T-cell (primary cell): ENCODE measurements at regions not wholly inside any gene's neighbourhood (a gene's known extent, or its start where the extent isn't known, plus 50 kb on each side); places are given as distances from the start of the nearest gene placed in this dataset.
"Not testable (repeated sequence)": the region's sequence is repeated elsewhere in the genome, so short reads cannot be mapped to it uniquely, and the experiment has no call there.

Experiments
- ATAC-seq, 4 experiments: fragments of 200-7000 bp in 3 of 4; fragments of 150-1000 bp in 1 of 4; cut with Tn5 transposase; replicated peaks in 1 of 4; 1 replicate in 3 of 4; 2 replicates in 1 of 4; pipeline ENCODE4 v1.10.0; 2021; ENCODE audit warnings: moderate library complexity in 3 of 4, mild to moderate bottlenecking in 2 of 4, moderate number of reproducible peaks in 1 of 4
- CTCF ChIA-PET, 2 donors: fragments of 300-600 bp; sonication (Branson Sonifier 250); formaldehyde crosslinking; loops; one replicate each; lab custom pipeline; 2022; ENCODE audit warnings: antibody characterized with exemption in 2 of 2; lab: Charles Lee
- POLR2A ChIA-PET, 2 donors: fragments of 300-600 bp; sonication (Branson Sonifier 250); formaldehyde crosslinking; loops; one replicate each; lab custom pipeline; 2022; ENCODE audit warnings: antibody characterized with exemption in 2 of 2; lab: Charles Lee
- DNase-seq, 35 experiments: peaks; one replicate each; pipeline versions ENCODE4 v3.0.0 to v3.0.0-alpha.2; 2013 to 2023
- H3K27ac ChIP-seq: one replicate; pipeline ENCODE4 v1.5.1; 2013; ENCODE audit warnings: low read length
- H3K27me3 ChIP-seq, 2 experiments: replicated peaks in 1 of 2; 1 replicate in 1 of 2; 2 replicates in 1 of 2; pipeline versions ENCODE4 v1.6.1 to v1.7.0; 2013; ENCODE audit warnings: low read length in 1 of 2, mixed read lengths in 1 of 2; ENCODE audit not compliant: control insufficient read depth in 2 of 2, insufficient read depth in 2 of 2; ENCODE audit errors: extremely low read depth in 1 of 2
- H3K36me3 ChIP-seq, 2 donors: 1 replicate in 1 of 2; 2 replicates in 1 of 2; pipeline versions ENCODE4 v1.6.1 to v1.7.0; 2013; ENCODE audit warnings: low read length in 1 of 2; ENCODE audit not compliant: control insufficient read depth in 2 of 2, insufficient read depth in 1 of 2; ENCODE audit errors: extremely low read depth in 1 of 2
- H3K4me1 ChIP-seq, 2 experiments: 1 replicate in 1 of 2; 2 replicates in 1 of 2; pipeline versions ENCODE4 v1.6.1 to v1.7.0; 2013; ENCODE audit warnings: low read length in 2 of 2, mixed read lengths in 1 of 2; ENCODE audit not compliant: insufficient read depth in 2 of 2, control insufficient read depth in 1 of 2; ENCODE audit errors: extremely low read depth in 1 of 2
- H3K4me3 ChIP-seq, 2 donors: 1 replicate in 1 of 2; 2 replicates in 1 of 2; pipeline versions ENCODE4 v1.5.1 to v1.7.0; 2013; ENCODE audit warnings: mild to moderate bottlenecking in 2 of 2, low read length in 1 of 2, moderate library complexity in 1 of 2; ENCODE audit not compliant: control insufficient read depth in 1 of 2; ENCODE audit errors: extremely low read depth in 1 of 2
- H3K9me3 ChIP-seq: 2 replicates; pipeline ENCODE4 v1.7.0; 2013
- H3K27ac Mint-ChIP-seq, 2 donors: one replicate each; pipeline ENCODE4 v1.8.0; 2020 to 2021; ENCODE audit warnings: mild to moderate bottlenecking in 2 of 2, mixed read lengths in 2 of 2
- H3K27me3 Mint-ChIP-seq, 2 donors: one replicate each; pipeline ENCODE4 v1.8.0; 2021 to 2022; ENCODE audit warnings: mixed read lengths in 2 of 2
- H3K36me3 Mint-ChIP-seq: one replicate; pipeline ENCODE4 v1.8.0; 2021; ENCODE audit warnings: mixed read lengths
- H3K4me1 Mint-ChIP-seq, 3 donors: one replicate each; pipeline ENCODE4 v1.8.0; 2020 to 2022; ENCODE audit warnings: mixed read lengths in 3 of 3, mild to moderate bottlenecking in 1 of 3
- H3K4me3 Mint-ChIP-seq, 3 donors: one replicate each; pipeline ENCODE4 v1.8.0; 2020 to 2022; ENCODE audit warnings: mild to moderate bottlenecking in 3 of 3, mixed read lengths in 3 of 3, moderate library complexity in 3 of 3
- H3K9me3 Mint-ChIP-seq, 3 donors: one replicate each; pipeline ENCODE4 v1.8.0; 2020 to 2022; ENCODE audit warnings: mixed read lengths in 3 of 3
- WGBS: methylation state at CpG from one replicate; pipeline ENCODE4 v1.1.5; 2013; ENCODE audit warnings: missing lambda C conversion rate; ENCODE audit not compliant: insufficient coverage; 5-methylcytosine and 5-hydroxymethylcytosine counted together

DNA sequence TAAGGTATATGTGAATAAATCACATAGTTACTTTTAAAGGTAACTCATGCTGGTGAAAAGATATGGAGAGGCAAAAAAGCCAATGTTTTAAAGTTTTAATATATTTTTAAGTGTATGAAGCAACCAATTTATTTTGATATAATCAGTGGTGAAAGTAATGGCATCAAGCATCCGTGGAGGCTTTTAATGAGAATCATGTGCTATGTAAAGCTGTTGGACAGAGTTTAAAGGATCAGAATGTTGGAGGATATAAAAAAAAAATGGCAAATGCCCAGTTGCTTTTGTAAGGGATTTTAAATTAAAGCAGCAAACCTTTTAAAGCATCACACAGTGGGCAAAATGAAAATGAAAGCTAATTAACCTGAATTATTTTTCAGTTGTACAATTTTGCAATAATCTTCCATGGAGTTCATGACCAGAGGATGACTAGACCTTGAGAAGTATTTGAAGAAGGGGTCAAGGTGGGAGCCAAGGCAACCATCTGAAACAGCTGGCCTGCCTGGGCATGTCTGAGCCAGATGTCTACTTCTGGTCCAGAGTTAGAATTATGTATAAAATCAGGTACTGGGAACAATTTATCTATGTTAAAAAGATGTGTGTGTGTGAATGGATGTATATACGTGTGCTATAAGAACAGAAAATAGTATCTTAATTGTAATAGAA, 1007.9 kb downstream of the LTN1 start:
- H3K27ac ChIP-seq, H3K4me1 ChIP-seq, H3K4me3 ChIP-seq, POLR2A ChIA-PET, H3K27me3 ChIP-seq, H3K36me3 ChIP-seq, H3K27me3 Mint-ChIP-seq, H3K4me1 Mint-ChIP-seq, H3K9me3 Mint-ChIP-seq, DNase-seq, H3K36me3 Mint-ChIP-seq, ATAC-seq, H3K4me3 Mint-ChIP-seq, H3K27ac Mint-ChIP-seq, CTCF ChIA-PET, H3K9me3 ChIP-seq: not testable (repeated sequence)
- WGBS, result no CpG with 5 or more reads among the region's 2 CpGs

GRCh38 chr21:27979446-27979845, 1012.6 kb upstream of the ADAMTS5 start:
- H3K4me1 Mint-ChIP-seq, H3K36me3 Mint-ChIP-seq, H3K36me3 ChIP-seq, H3K9me3 ChIP-seq, H3K9me3 Mint-ChIP-seq, H3K27me3 Mint-ChIP-seq, H3K27me3 ChIP-seq, H3K4me3 Mint-ChIP-seq, DNase-seq, POLR2A ChIA-PET, H3K4me3 ChIP-seq, H3K4me1 ChIP-seq, ATAC-seq, CTCF ChIA-PET, H3K27ac ChIP-seq, H3K27ac Mint-ChIP-seq: not testable (repeated sequence)

- Mint-ChIP-seq H3K27me3 (no peaks in the 10 kb centered on the region), H3K4me3 (no peak overlapping the region), H3K4me1 (no peaks in the 10 kb centered on the region), H3K9me3 (peaks cover 0 to 8% (median 3%) of the 10 kb centered on the region in 3 donors), H3K36me3 (no peaks in the 10 kb centered on the region), H3K27ac (no peak overlapping the region)
- Histone ChIP-seq H3K36me3 (no peaks in the 10 kb centered on the region), H3K27ac (no peak overlapping the region), H3K27me3 (no peaks in the 10 kb centered on the region), H3K9me3 (no peaks in the 10 kb centered on the region), H3K4me1 (no peaks in the 10 kb centered on the region), H3K4me3 (no peak overlapping the region)
- POLR2A ChIA-PET, result no interaction called here
- WGBS, result 88% methylated on average over 1 of the region's 2 CpGs
- CTCF ChIA-PET, result no interaction called here
- ATAC-seq, result no peak
- no peak for DNase-seq
Measured at GRCh38 chr21:27975514-27975913, 1008.6 kb upstream of the ADAMTS5 start.

DNA sequence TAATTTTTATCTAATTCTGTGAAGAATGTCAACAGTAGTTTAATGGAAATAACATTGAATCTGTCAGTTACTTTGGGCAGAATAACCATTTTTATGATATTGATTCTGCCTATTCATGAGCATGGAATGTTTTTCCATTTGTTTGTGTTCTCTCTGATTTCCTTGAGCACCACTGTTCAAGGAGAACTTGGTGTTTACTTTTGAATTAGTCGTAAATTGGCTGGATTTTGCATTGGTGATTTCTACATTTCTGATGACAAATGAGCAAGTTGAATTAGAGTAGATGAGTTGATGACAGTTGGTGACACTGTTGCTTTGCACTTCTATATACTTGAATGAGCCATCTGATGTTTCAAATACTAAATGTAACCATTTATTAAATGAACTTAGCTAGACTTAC, 1007.3 kb upstream of the ADAMTS5 start:
- H3K4me1 ChIP-seq, POLR2A ChIA-PET, ATAC-seq, H3K4me3 ChIP-seq, H3K27ac ChIP-seq, H3K4me1 Mint-ChIP-seq, H3K27me3 ChIP-seq, H3K27ac Mint-ChIP-seq, CTCF ChIA-PET, H3K9me3 Mint-ChIP-seq, DNase-seq, H3K36me3 Mint-ChIP-seq, H3K27me3 Mint-ChIP-seq, H3K4me3 Mint-ChIP-seq, H3K9me3 ChIP-seq, H3K36me3 ChIP-seq: not testable (repeated sequence)
- no CpG with 5 or more reads among the region's 1 CpG for WGBS

DNA sequence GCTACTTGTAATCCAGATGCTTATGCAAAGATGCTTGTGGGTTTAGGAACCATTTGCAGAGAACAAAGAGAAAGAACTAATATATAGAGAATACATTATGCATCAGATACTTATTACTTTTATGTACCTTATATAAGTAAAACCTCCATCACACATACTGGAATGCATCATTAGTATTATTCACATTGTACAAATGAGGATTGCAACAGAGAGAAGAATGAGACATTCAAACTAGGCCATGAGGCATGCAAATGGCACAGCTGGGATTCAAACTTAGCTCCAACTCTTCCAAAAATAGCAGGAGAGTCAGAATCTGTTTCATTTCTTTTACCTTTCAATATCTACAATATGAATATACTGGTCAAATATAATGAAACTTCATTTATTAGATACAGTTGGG, 1001.4 kb upstream of the ADAMTS5 start:
- H3K27me3 Mint-ChIP-seq, H3K36me3 Mint-ChIP-seq, CTCF ChIA-PET, ATAC-seq, H3K4me1 Mint-ChIP-seq, H3K27ac ChIP-seq, H3K27ac Mint-ChIP-seq, DNase-seq, H3K36me3 ChIP-seq, H3K4me1 ChIP-seq, H3K9me3 ChIP-seq, H3K4me3 Mint-ChIP-seq, H3K4me3 ChIP-seq, H3K27me3 ChIP-seq, POLR2A ChIA-PET: not testable (repeated sequence)
- H3K9me3 Mint-ChIP-seq, result peaks cover 0 to 13% (median 8%) of the 10 kb centered on the region in 3 donors

- Mint-ChIP-seq H3K27ac (no peak overlapping the region), H3K9me3 (peaks cover 0 to 3% (median 2%) of the 10 kb centered on the region in 3 donors), H3K27me3 (no peaks in the 10 kb centered on the region), H3K4me1 (no peaks in the 10 kb centered on the region), H3K4me3 (no peak overlapping the region), H3K36me3 (no peaks in the 10 kb centered on the region)
- Histone ChIP-seq H3K4me3 (no peak overlapping the region), H3K27ac (no peak overlapping the region), H3K36me3 (no peaks in the 10 kb centered on the region), H3K4me1 (no peaks in the 10 kb centered on the region), H3K9me3 (no peaks in the 10 kb centered on the region), H3K27me3 (no peaks in the 10 kb centered on the region)
- DNase-seq, result no peak
- CTCF ChIA-PET, result no interaction called here
- no CpG with 5 or more reads among the region's 3 CpGs for WGBS
- ATAC-seq, result no peak
- POLR2A ChIA-PET, result no interaction called here
Measured at GRCh38 chr21:27954543-27955165, 987.8 kb upstream of the ADAMTS5 start.
